HUES48 (cell line): ENCODE measurements at regions not wholly inside any gene's neighbourhood (a gene's known extent, or its start where the extent isn't known, plus 50 kb on each side); places are given as distances from the start of the nearest gene placed in this dataset.
"Not testable (repeated sequence)": the region's sequence is repeated elsewhere in the genome, so short reads cannot be mapped to it uniquely, and the experiment has no call there.

ENCODE experiments used
- H3K27ac ChIP-seq: one replicate; pipeline ENCODE4 v1.7.0; 2013; ENCODE audit warnings: low read depth, low read length, inconsistent platforms
- H3K27me3 ChIP-seq: 2 replicates; pipeline ENCODE4 v1.6.1; 2013; ENCODE audit warnings: mild to moderate bottlenecking, low read length; ENCODE audit not compliant: control insufficient read depth, insufficient read depth
- H3K36me3 ChIP-seq: 2 replicates; pipeline ENCODE4 v1.6.1; 2013; ENCODE audit warnings: low read length; ENCODE audit not compliant: control insufficient read depth, insufficient read depth
- H3K4me1 ChIP-seq: 2 replicates; pipeline ENCODE4 v1.6.1; 2013; ENCODE audit warnings: mild to moderate bottlenecking, low read length; ENCODE audit not compliant: control insufficient read depth, insufficient read depth
- H3K4me3 ChIP-seq: 2 replicates; pipeline ENCODE4 v1.5.1; 2013; ENCODE audit warnings: mild to moderate bottlenecking, low read depth, low read length
- H3K9ac ChIP-seq: 2 replicates; pipeline ENCODE4 v1.6.1; 2013; ENCODE audit warnings: mild to moderate bottlenecking, low read depth, low read length, moderate library complexity
- H3K9me3 ChIP-seq: 2 replicates; pipeline ENCODE4 v1.6.1; 2013; ENCODE audit warnings: low read length; ENCODE audit not compliant: control insufficient read depth, insufficient read depth

- Histone ChIP-seq H3K27me3 (no peaks in the 10 kb centered on the region), H3K36me3 (no peaks in the 10 kb centered on the region), H3K4me1 (peaks cover 32% of the 10 kb centered on the region), H3K4me3 (no peak overlapping the region), H3K9me3 (no peaks in the 10 kb centered on the region), H3K9ac (no peak overlapping the region), H3K27ac (peak overlapping the region; percentile 34)
Observed at GRCh38 chr16:5916711-5917191, 819.2 kb upstream of the EEF2KMT start.

- H3K4me3 ChIP-seq, result no peak overlapping the region
- H3K9ac ChIP-seq, result no peak overlapping the region
- H3K27me3 ChIP-seq, result no peaks in the 10 kb centered on the region
- H3K9me3 ChIP-seq, result no peaks in the 10 kb centered on the region
- peaks cover 5% of the 10 kb centered on the region; the same call in 1 of the 2 replicates for H3K4me1 ChIP-seq
- no peaks in the 10 kb centered on the region for H3K36me3 ChIP-seq
- no peak overlapping the region for H3K27ac ChIP-seq
Observed at GRCh38 chr16:5911241-5911640, 813.6 kb upstream of the EEF2KMT start.

GRCh38 chr16:5909556-5909955, 812.0 kb upstream of the EEF2KMT start:
- not testable (repeated sequence) for H3K27ac ChIP-seq, H3K4me1 ChIP-seq, H3K27me3 ChIP-seq, H3K36me3 ChIP-seq, H3K9me3 ChIP-seq, H3K4me3 ChIP-seq, H3K9ac ChIP-seq

- H3K9ac ChIP-seq, result no peak overlapping the region
- no peaks in the 10 kb centered on the region for H3K36me3 ChIP-seq
- H3K27me3 ChIP-seq, result no peaks in the 10 kb centered on the region
- H3K4me1 ChIP-seq, result no peaks in the 10 kb centered on the region
- no peak overlapping the region for H3K4me3 ChIP-seq
- no peaks in the 10 kb centered on the region for H3K9me3 ChIP-seq
- no peak overlapping the region for H3K27ac ChIP-seq
Observed at GRCh38 chr16:5907544-5907943, 809.9 kb upstream of the EEF2KMT start.

- no peaks in the 10 kb centered on the region for H3K27me3 ChIP-seq
- no peaks in the 10 kb centered on the region for H3K9me3 ChIP-seq
- no peak overlapping the region for H3K27ac ChIP-seq
- no peak overlapping the region for H3K9ac ChIP-seq
- H3K4me3 ChIP-seq, result no peak overlapping the region
- no peaks in the 10 kb centered on the region for H3K4me1 ChIP-seq
- H3K36me3 ChIP-seq, result no peaks in the 10 kb centered on the region
Observed at GRCh38 chr16:5906351-5906750, 808.8 kb upstream of the EEF2KMT start.

GRCh38 chr16:5905935-5906334, 808.3 kb upstream of the EEF2KMT start:
- Histone ChIP-seq H3K27ac (no peak overlapping the region), H3K9ac (no peak overlapping the region), H3K4me3 (no peak overlapping the region), H3K36me3 (no peaks in the 10 kb centered on the region), H3K9me3 (no peaks in the 10 kb centered on the region), H3K4me1 (0 out of 2 replicates have a peak, but pooled peaks cover under 1% of the 10 kb centered on the region), H3K27me3 (no peaks in the 10 kb centered on the region)

- Histone ChIP-seq H3K9ac (no peak overlapping the region), H3K4me3 (no peak overlapping the region), H3K4me1 (peaks cover 11% of the 10 kb centered on the region; the same call in 1 of the 2 replicates), H3K27ac (no peak overlapping the region), H3K9me3 (no peaks in the 10 kb centered on the region), H3K36me3 (no peaks in the 10 kb centered on the region), H3K27me3 (no peaks in the 10 kb centered on the region)
Observed at GRCh38 chr16:5903832-5904231, 806.2 kb upstream of the EEF2KMT start.

GRCh38 chr16:5903153-5903552, 805.6 kb upstream of the EEF2KMT start:
- H3K9me3 ChIP-seq, result no peaks in the 10 kb centered on the region
- H3K9ac ChIP-seq, result no peak overlapping the region
- no peak overlapping the region for H3K27ac ChIP-seq
- H3K27me3 ChIP-seq, result no peaks in the 10 kb centered on the region
- peaks cover 11% of the 10 kb centered on the region; the same call in 1 of the 2 replicates for H3K4me1 ChIP-seq
- no peak overlapping the region for H3K4me3 ChIP-seq
- H3K36me3 ChIP-seq, result no peaks in the 10 kb centered on the region

GRCh38 chr16:5900046-5900445, 802.5 kb upstream of the EEF2KMT start:
- Histone ChIP-seq H3K4me3 (no peak overlapping the region), H3K36me3 (no peaks in the 10 kb centered on the region), H3K9ac (no peak overlapping the region; the same call in 1 of the 2 replicates), H3K27me3 (no peaks in the 10 kb centered on the region), H3K4me1 (peaks cover 15% of the 10 kb centered on the region; the same call in 1 of the 2 replicates), H3K9me3 (no peaks in the 10 kb centered on the region), H3K27ac (no peak overlapping the region)

- Histone ChIP-seq H3K4me3 (no peak overlapping the region), H3K27ac (no peak overlapping the region), H3K9ac (no peak overlapping the region), H3K4me1 (peaks cover 15% of the 10 kb centered on the region; the same call in 1 of the 2 replicates), H3K9me3 (no peaks in the 10 kb centered on the region), H3K27me3 (no peaks in the 10 kb centered on the region), H3K36me3 (no peaks in the 10 kb centered on the region)
Observed at GRCh38 chr16:5895976-5896375, 798.4 kb upstream of the EEF2KMT start.

GRCh38 chr16:5895137-5895536, 797.5 kb upstream of the EEF2KMT start:
- no peaks in the 10 kb centered on the region for H3K27me3 ChIP-seq
- no peak overlapping the region for H3K9ac ChIP-seq
- H3K36me3 ChIP-seq, result no peaks in the 10 kb centered on the region
- H3K4me3 ChIP-seq, result no peak overlapping the region
- H3K27ac ChIP-seq, result no peak overlapping the region
- peaks cover 7% of the 10 kb centered on the region; the same call in 1 of the 2 replicates for H3K4me1 ChIP-seq
- no peaks in the 10 kb centered on the region for H3K9me3 ChIP-seq
